ENCODE measurements at regions not wholly inside any gene's neighbourhood (a gene's known extent, or its start where the extent isn't known, plus 50 kb on each side); places are given as distances from the start of the nearest gene placed in this dataset.
A peak's percentile ranks its signal among the peaks of the same experiment; 100 is the strongest.

- DNase-seq (ENCODE audit: low read depth): peak; percentile 82
- no peak for TF ChIP-seq CTCF (conservative IDR thresholded peaks at IDR 0.05; ENCODE audit: low read depth, low read length)
- no peak overlapping the region for H3K4me3 ChIP-seq (ENCODE audit: low read length)
Observed at GRCh38 chr12:75722714-75723200, 211.3 kb upstream of the KRR1 start.

GRCh38 chr12:75721796-75722195 is 210.4 kb upstream of the KRR1 start:
- no peak for TF ChIP-seq CTCF (conservative IDR thresholded peaks at IDR 0.05; ENCODE audit: low read depth, low read length)
- H3K4me3 ChIP-seq (ENCODE audit: low read length): no peak overlapping the region
- DNase-seq (ENCODE audit: low read depth): no peak

GRCh38 chr12:75720812-75721641 is 209.6 kb upstream of the KRR1 start:
- no peak overlapping the region for H3K4me3 ChIP-seq (ENCODE audit: low read length)
- DNase-seq (ENCODE audit: low read depth): no peak
- no peak for TF ChIP-seq CTCF (conservative IDR thresholded peaks at IDR 0.05; ENCODE audit: low read depth, low read length)

- TF ChIP-seq CTCF (conservative IDR thresholded peaks at IDR 0.05; ENCODE audit: low read depth, low read length): no peak
- no peak overlapping the region for H3K4me3 ChIP-seq (ENCODE audit: low read length)
- no peak for DNase-seq (ENCODE audit: low read depth)
Observed at GRCh38 chr12:75717902-75718301, 206.5 kb upstream of the KRR1 start.

GRCh38 chr12:75716291-75717025 is 205.0 kb upstream of the KRR1 start:
- no peak for TF ChIP-seq CTCF (conservative IDR thresholded peaks at IDR 0.05; ENCODE audit: low read depth, low read length)
- no peak overlapping the region for H3K4me3 ChIP-seq (ENCODE audit: low read length)
- DNase-seq (ENCODE audit: low read depth): no peak

GRCh38 chr12:75715682-75716081 is 204.3 kb upstream of the KRR1 start:
- H3K4me3 ChIP-seq (ENCODE audit: low read length): no peak overlapping the region
- no peak for TF ChIP-seq CTCF (conservative IDR thresholded peaks at IDR 0.05; ENCODE audit: low read depth, low read length)
- DNase-seq (ENCODE audit: low read depth): no peak
